HG03139 (cell line): ENCODE measurements at regions not wholly inside any gene's neighbourhood (a gene's known extent, or its start where the extent isn't known, plus 50 kb on each side); places are given as distances from the start of the nearest gene placed in this dataset.

Experiments
- ATAC-seq: cut with Tn5 transposase; IDR thresholded peaks from one replicate; pipeline ENCODE4 v1.9.1; 2021; ENCODE audit not compliant: unreplicated experiment

DNA sequence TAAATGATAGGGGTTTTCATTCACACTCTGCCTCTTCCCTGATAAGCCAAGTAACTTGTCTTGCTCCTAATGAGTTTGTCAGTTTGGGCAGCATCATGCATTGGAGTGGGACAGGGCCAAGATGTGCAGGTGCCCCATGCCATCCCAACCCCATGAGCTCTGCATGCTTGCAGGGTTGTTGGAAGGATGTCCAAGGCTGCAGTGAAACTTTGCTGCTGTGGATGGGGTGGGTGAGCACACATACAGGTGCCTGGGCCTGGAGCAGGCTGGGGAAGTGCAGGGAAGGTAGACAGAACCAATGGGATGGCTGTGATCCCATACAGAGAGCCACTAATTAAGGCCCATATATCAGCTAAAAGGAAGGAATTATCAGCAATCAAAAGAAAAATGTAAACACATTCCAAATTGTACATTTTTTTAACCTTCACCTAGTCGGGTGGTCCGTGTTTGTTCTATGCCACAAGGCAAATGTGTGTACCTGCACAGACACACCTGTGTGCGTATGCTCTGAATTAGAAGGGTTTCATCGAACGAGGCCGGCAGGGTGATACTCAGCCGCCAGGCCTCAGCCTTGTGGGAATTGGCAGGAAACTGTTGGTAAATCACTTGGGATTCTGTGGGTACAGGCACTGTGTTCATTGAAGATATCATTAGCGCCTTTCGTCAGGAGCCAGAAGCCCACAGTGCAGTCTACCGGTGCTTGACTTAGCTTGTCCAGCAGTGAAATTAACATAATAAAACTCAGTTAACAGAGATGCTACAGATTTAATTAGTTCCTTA is 342.9 kb downstream of the MYCN start:
- no peak for ATAC-seq

DNA sequence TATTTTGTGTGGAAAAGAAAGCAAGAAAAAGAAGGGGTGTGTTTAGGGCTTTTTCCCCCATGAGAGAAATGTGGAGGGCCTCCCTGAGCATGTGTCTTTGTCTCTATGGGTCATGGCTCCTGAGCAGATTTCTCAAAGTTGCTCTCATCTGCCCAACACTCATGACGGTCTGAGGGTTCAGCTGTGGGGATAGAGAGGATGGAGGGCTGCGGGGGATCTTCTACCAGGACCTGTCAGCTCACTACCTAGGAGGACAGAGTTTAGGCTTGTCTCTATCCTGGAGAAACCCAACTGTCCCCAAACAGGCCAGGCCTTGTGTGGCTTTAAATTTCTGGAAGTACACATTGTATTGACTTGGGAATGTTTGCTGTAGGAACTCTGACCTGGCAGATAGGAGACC is 342.2 kb downstream of the MYCN start:
- no peak for ATAC-seq

DNA sequence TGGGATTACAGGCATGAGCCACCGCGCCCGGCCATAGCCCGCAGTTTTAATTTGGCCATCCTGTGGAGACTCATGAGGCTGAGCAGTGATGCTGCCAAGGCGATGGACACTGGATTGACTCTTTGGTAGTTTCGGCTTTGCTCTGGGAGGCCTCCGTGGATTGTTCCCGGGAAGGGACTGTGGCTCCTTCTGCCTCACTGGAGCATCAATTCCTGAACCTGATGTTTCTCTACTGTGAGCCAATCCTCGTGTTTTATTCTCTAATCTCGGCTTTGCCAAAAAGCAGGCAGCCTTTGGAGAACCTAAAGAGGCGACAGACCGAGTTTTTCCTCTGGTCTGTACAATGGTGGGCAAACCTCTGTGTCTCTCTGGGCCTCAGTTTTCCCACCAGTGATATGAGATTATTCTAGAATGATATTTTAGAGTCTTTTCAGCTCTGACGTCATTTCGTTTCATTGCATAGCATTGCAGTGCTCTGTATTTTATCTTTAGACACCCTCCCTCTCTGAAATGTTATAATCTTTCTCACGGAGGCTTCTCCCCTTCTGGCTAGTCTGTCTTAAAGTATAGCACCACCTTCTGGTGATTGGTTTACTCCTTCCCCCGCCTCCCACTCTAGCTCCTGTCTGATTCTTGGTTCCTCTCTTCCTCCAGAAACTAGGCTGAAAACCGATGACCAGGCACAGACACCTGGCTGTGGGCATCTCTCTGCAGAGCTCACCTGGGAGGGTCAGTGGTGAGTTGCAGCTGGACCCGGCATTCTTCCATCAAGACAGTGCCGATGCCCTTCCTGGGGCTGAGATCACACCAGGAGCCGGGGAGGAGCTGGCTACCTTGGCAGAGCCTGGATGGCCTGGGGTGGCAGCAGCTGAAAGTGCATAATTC is 341.3 kb downstream of the MYCN start:
- ATAC-seq: peak; percentile 56

DNA sequence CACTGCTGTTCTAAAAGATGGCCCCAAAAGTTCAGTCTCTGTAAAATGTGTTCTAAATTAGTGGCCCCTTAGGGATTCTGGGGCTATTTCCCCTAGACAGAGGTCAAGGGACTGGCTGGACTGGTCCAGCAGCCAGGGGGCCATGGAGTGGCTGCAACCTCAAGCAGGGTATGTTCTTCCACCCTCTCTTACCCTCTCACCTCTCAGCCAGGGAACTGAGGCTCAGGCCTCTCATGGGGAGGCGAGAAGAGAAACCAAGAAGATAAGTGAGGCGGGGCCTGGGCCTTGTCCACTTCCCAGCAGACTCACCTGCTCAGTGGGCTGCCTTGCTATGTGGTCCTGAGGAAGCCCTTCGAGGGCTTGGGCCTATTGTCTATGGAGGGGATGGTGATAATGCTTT is 339.7 kb downstream of the MYCN start:
- ATAC-seq: no peak

DNA sequence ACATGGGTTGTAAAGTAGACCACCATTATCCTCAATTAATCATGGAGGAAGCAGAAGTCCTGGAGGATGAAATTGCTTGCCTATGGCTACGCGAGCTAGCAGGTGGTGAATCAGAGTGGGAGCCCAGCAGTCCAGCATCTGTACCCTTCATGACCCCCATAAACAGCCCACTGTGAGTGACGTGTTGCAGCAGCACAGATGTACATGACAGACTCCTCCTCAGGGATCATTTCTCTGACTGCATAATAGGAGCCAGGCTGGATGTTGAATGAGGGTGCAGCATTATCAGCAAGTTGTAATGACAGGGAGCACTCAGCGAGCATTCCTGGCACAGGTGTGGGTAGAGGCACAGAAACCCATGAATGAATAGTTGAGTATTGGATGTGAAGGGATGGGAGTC is 339.3 kb downstream of the MYCN start:
- ATAC-seq: no peak

DNA sequence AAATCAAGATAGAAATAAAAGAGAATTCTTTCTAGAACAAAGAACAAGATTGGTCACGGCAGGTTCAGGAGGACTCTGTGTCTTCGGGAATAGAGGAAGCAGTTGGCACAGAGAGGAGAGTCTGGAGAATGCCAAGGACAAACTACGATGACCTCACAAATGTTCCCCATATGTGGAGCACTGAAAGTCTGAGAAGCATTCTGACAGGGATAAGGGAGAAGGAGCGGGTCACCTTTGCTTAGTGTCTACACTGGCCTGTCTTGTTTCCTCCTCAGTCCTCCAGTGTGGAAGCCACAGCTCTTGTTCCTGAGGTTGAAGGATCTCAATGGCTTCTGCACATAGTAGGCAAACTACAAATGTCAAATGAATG is 338.8 kb downstream of the MYCN start:
- ATAC-seq: no peak

DNA sequence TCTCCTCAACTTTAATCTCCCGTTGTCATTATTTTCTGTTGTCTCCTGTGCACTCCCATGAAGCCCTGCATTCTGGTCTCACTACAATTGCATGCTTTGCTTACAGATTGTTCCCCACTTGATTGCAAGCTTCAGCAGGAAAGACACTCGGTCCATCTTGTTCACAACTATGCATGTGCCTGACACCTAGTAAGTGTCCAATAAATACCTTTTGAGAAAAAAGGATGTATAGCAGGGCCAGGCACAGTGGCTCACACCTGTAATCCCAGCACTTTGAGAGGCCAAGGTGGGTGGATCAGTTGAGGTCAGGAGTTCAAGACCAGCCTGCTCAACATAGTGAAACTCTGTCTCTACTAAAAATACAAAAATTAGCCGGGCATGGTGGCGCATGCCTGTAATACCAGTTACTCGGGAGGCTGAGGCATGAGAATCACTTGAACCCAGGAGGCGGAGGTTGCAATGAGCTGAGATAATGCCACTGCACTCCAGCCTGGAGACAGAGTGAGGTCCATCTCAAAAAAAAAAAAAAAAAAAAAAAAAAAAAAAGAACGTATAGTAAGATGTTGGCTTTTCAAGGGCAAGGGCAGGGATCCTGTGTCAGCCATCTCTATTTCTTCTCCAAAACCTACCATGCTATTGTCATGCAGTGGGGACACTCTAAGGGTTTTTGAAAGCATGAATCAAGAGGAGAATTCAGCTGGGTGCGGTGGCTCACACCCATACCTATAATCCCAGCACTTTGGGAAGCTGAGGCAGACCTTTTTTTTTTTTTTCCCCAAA is 338.3 kb downstream of the MYCN start:
- ATAC-seq: no peak

DNA sequence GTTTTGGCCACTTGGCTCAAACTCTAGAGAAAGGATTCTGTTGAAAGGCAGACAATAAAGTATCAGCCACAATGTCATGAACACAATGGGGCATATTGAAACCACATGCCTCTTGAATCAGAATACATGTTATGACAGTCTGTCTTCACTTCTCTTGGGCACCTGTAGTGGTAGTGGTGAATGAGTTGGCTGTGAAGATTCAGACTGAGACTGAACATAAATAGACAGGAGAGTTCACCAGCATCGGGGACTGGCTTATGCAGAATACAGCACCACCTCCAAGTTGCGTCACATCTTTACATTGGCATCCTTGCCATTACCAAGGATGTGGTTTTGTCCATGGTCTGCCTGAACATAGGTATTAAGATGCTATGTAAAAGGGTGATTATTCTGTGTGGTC is 336.8 kb downstream of the MYCN start:
- ATAC-seq: no peak

DNA sequence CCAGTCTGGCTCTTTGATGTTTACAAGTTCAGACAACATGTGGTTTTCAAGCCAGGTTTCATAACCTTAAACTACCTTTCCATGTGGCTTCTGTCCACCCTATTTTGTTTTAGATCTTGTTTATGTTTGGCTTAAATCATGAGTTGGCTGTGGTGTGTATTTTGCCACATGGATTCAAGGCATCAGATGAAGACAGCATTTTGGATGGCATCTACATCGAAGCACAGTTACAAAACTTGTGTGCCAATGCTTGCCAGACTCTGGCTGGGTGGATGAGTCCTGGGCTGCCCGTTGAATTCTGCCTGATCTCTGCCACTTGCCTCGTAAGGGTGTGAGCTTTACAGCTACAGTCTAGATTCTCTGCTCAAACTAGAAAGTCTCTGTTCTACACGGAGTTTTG is 335.3 kb downstream of the MYCN start:
- no peak for ATAC-seq

DNA sequence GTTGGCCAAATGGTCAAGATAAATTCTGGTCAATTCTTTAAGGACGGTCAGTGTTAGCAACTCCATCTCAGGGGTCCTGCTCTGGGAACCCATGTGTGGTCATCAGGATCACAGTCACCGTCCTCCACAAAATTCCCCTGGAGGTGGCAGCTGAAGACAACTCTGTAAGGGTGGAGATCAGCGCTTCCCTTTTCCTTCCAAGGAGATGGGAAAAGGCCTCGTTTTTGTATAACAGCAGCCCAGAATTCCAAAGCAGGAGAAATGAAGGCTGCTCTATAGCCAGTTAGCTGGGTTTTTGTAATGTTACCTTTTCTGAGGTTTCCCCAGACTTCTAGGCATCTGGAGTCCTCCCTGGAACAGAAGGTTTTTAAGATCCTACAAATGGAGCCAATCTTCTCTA is 334.8 kb downstream of the MYCN start:
- ATAC-seq: no peak

DNA sequence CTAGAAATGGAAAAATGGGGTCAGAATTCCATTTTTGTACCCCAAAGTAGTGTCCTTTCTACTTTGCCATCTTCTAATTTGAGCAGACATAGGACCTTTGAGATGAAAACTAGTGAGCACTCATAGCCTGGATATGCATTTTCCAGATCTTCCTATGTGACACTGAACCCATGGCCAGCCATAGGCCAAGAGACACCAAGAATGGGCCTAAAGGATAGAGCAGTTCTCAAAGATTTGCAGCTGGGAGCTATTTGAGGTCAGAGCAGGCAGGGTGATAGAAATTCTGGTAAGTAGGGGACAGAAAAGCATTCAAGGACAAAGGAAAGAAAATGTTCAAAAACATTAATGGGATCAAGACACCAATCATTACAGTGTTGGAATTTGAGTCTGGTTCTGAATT is 332.8 kb downstream of the MYCN start:
- ATAC-seq: no peak

DNA sequence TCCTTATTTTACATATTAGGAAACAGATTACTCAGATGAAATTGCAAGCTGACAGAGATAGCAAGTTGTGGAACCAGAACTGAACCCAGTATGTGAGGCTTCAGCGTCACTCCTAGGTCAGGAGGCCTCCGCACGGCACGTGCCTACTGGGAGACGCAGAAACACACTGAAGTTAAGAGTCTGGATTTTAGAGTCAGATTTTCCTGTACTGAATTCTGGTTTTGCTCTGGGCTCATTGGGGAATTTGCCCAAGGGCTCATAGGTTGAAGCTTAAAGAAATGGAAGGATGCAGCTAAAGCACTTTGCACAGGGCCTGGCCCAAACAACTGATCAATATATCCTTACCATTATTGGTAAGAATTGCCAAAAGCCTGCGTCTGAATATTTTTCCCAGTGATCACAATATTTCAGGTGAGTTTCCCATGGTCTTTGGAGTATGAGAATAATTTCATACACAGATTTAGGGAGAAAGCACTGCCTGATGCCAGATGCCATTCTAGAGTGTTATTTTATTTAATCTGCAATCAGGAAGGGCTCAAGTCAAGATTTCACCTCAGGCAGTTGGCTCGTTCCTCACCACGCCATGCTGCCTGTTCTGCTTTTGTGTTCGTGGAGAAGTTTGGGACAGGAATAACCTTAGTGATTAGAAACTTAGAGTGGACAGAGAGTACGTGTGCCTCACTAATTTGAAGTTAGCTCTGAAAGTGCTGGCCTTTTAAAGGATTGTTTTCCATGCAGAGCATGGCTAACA is 331.9 kb downstream of the MYCN start:
- no peak for ATAC-seq

DNA sequence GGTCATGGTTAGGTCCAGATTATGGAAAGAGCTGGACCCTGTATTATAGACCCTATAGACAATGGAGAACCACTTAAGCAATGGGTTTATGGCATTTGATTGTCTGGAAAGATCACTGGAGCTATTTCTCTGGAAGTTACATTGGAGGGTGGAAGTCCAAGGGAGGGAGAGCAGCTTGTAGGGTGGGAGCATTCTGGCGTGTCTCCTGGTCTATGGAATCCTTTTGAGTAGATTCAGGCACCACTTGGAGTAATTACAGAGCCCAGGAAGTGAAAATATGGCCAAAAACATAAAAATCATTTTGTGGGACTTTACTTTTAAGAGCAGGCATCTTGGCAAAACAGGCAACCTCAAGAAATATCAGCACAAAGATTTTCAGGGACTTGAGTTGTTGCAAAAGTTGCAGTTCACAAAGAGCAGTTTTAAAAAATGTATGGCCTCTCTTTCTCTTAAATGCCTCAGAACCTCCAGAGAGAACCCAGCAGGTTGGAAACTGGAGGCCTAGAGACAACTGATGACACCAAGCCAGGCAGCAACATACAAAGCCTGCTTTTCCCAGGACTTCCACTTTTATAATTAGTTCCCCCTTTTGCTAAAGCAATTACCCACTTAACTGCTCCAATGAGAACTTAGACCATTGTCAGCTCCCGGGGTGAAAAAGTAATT is 331.0 kb downstream of the MYCN start:
- no peak for ATAC-seq

DNA sequence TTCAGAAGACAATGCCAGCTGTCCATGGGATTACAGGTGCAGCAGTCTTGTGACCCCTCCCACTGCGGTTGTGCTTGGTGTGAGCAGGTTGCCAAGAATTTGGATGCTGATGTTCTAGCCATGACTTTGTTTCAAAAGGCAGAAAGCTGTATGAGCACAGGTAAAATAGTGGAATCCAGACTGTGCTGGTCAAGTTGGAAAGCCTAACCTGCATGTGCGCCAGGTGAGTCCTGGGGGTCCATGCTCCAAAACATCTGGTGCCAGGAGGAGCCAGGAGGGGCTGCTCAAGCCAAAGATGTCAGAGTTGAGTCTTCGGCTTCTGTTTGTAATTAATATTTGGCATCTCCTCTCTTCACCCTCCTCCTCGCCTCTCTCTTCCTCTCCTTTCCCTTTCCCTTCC is 330.1 kb downstream of the MYCN start:
- no peak for ATAC-seq

DNA sequence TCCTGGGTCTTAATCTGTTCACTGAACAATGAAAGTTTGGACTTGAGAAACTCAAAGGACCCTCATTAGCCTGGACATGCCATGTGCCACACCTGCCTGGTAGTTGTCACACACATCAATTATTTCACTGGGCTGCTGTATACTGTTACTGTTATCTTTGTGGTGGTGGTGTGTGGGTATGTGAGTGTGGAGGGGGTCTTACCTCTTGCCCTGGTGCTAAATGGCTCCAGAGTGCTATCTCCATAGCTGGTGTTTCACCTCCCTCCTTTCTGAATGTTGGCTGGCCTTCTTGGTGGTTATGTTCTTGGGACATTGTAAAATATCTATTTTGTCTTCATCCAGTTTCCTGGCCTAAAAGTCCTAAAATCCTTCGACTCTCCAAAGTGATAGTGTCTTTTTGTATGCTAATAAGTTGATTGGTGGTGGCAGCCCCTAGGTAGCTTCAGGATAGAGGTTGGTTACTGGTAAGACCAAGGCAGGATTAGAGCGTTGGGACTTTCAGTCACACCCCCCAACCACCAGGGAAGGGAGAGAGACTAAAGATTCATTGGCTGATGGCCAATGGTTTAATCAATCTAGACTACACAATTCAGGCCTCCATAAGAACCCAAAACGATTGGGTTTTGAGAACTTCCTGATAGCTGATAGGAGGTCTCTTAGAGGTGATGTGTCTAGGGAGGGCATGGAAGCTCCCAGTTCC is 328.1 kb downstream of the MYCN start:
- ATAC-seq: no peak

DNA sequence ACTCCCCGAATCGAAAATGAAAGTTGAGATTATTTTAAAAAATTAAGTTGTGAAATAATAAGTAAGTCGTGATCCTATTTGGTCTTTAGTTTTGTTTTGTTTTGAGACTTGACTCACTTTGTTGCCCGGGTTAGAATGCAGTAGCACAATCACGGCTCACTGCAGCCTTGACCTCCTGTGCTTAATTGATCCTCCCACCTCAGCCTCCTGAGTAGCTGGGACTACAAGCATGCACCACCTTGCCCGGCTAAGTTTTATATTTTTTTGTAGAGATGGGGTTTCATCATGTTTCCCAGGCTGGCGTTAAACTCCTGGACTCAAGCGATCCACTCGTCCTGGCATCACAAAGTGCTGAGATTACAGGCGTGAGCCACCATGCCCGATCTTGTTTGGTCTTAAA is 326.2 kb downstream of the MYCN start:
- ATAC-seq: no peak

DNA sequence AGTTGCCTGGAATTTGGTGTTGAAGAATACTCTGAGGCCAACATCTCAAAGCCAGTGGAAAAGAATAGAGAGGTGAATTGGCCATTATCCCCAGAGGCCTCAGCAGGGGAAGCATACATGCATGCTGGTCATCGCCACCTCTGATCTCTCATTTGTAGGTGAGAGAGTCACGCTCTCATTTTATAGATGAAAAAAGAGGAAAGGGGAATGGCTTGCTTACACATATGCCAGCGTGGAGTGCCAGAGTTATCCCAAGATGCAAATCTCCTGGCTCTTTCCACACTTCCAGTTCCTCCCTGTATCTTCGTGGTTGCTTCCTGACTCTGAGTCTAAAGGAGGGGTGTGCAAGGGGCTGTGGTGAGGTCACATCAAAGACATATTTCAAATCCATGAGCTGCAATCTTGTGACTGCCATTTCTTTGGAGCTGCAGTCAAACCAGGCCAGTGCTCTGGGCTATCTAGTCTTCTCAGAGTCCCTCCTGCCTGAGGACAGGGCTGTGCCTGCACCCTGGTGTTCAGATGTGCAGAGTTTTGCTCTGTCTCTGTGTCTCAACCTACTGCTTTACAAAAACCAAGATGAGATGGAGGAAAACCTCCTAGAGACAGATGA is 324.7 kb downstream of the MYCN start:
- no peak for ATAC-seq

DNA sequence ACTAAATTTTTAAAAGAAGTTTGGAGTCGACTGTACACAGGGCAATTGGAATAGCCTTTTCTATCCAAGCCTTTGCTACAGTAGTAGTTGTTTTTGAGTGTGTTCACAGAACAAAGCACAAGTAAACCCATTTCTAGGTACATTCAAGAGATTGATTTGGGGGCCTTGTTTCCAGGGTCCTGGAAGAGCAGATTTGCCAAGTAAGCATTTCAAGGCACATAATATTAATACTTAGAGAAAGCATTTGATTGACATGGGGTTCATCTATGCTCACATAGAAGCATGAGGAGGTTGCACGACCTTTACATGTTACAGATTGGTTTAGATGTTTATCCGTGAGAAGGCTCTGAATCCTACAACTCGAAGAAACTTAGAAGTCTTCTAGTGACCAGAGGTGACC is 324.1 kb downstream of the MYCN start:
- ATAC-seq: no peak

DNA sequence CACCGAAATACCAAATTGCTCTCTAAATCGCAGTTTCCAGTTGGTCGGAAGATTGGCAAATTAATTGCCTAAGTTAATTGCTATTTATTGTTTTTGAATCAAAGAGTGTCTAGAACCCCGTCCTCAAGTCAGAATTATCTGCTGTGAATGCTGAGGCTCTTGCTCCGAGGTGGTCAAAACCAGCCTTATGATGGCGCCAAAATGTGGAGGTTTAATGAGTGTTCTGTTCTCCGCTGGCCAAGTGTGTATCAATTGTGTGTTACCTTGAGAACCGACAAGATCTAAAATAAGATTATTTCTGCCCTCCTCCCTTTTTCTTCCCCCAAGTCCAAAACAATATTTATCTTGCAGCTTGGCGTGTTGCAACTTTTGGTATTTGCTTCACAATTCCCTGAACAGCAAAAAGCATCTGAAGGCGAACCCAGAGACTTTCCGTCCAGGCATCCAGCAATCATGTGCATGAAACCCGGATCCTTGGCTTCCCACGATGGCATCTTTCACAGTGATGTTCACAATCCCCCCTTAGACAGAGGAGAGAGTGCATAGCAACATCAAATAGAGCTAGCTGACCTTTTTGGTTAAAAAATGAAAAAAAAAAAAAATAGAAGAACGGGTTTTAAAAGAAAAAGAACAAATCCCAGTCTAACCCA is 323.0 kb downstream of the MYCN start:
- no peak for ATAC-seq
